ENCODE measurements at regions not wholly inside any gene's neighbourhood (a gene's known extent, or its start where the extent isn't known, plus 50 kb on each side); places are given as distances from the start of the nearest gene placed in this dataset.

DNA sequence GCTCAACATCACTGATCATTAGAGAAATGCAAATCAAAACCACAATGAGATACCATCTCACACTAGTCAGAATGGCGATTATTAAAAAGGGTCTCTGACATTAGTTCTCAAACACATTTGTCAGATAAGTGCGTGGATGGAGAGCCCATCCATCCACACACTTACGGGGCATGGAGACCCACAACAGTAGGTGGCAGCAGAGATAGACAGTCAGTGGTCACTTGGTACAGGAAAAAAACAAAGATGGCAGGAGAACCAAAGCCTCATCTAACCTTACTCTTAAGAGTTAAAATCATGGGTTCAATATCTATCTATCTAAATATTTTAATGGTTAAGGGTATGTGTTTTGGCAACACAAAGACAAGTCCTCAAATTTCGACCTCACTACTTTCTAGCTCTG is 1378.7 kb upstream of the C9orf72 start:
- Histone ChIP-seq H3K9me3 (ENCODE audit: insufficient read depth, low read depth, low read length) (no peaks in the 10 kb centered on the region), H3K79me2 (ENCODE audit: insufficient read depth, low read length) (no peaks in the 10 kb centered on the region), H3F3A (ENCODE audit: low read depth) (no peaks in the 10 kb centered on the region), H3K4me2 (ENCODE audit: low read depth, low read length, poor library complexity, severe bottlenecking) (no peak overlapping the region), H4K20me1 (ENCODE audit: insufficient read depth, low read length, poor library complexity, severe bottlenecking) (no peaks in the 10 kb centered on the region), H3K9me2 (replicated peaks; ENCODE audit: low read depth, low read length) (no peaks in the 10 kb centered on the region), H3K36me3 (ENCODE audit: insufficient read depth, low read length) (no peaks in the 10 kb centered on the region), H3K9ac (ENCODE audit: low read depth, low read length, poor library complexity, severe bottlenecking) (no peak overlapping the region), H3K4me3 (ENCODE audit: low read length, poor library complexity, severe bottlenecking) (no peak overlapping the region), H3K27me3 (ENCODE audit: insufficient read depth, low read length, poor library complexity, severe bottlenecking) (no peaks in the 10 kb centered on the region), H2AFZ (ENCODE audit: low read length) (no peak overlapping the region), H3K4me1 (ENCODE audit: insufficient read depth, low read length, poor library complexity, severe bottlenecking) (no peaks in the 10 kb centered on the region)
- TF ChIP-seq CTCF (conservative IDR thresholded peaks at IDR 0.05; ENCODE audit: low read length): peak; percentile 58
- TF ChIP-seq EZH2phosphoT487 (IDR thresholded peaks at IDR 0.05; ENCODE audit: borderline replicate concordance): no peak

DNA sequence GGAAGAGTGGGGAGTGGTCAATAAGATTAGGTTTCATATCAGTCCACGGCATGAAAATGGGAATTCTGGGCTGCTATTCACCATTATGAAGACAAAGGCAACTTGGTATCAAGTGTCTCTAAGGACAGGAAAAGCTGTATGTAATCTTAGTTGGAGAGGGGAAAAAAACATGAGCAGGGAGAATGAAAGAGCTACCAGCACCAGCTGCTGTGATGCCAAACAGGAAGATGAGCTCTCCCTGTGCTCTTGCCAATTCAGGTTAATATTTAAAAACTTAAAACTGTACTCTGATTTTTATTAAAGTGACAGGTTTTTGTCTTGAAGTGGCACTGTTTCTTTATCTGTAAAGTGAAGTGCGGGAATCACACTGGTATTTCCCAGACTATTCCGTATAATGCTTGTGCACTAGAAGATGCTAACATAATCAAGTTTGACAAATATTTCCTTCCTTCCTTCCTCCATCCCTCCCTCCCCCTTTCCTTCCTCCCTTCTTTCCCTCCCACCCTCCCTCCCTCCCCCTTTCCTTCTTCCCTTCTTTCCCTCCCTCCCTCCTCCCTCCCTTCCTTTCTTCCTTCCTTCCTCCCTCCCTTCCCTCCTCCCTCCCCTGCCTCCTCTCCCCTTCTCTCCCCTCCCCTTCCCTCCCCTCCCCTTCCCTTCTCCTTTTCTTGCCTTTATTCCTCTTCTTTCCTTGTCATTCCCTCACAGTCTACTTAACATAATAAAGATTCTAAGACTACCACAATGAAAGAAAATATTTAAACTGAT is 1383.0 kb upstream of the C9orf72 start:
- H3K9ac ChIP-seq (ENCODE audit: low read depth, low read length, poor library complexity, severe bottlenecking): no peak overlapping the region
- no peaks in the 10 kb centered on the region for H3K4me1 ChIP-seq (ENCODE audit: insufficient read depth, low read length, poor library complexity, severe bottlenecking)
- H3K79me2 ChIP-seq (ENCODE audit: insufficient read depth, low read length): no peaks in the 10 kb centered on the region
- H4K20me1 ChIP-seq (ENCODE audit: insufficient read depth, low read length, poor library complexity, severe bottlenecking): no peaks in the 10 kb centered on the region
- H3K27me3 ChIP-seq (ENCODE audit: insufficient read depth, low read length, poor library complexity, severe bottlenecking): no peaks in the 10 kb centered on the region
- H3K9me2 ChIP-seq (replicated peaks; ENCODE audit: low read depth, low read length): no peaks in the 10 kb centered on the region
- no peaks in the 10 kb centered on the region for H3K9me3 ChIP-seq (ENCODE audit: insufficient read depth, low read depth, low read length)
- no peak overlapping the region for H3K4me3 ChIP-seq (ENCODE audit: low read length, poor library complexity, severe bottlenecking)
- no peak overlapping the region for H2AFZ ChIP-seq (ENCODE audit: low read length)
- H3K4me2 ChIP-seq (ENCODE audit: low read depth, low read length, poor library complexity, severe bottlenecking): no peak overlapping the region
- H3K36me3 ChIP-seq (ENCODE audit: insufficient read depth, low read length): no peaks in the 10 kb centered on the region
- no peaks in the 10 kb centered on the region for H3F3A ChIP-seq (ENCODE audit: low read depth)
- TF ChIP-seq CTCF (conservative IDR thresholded peaks at IDR 0.05; ENCODE audit: low read length) (no peak), EZH2phosphoT487 (IDR thresholded peaks at IDR 0.05; ENCODE audit: borderline replicate concordance) (no peak)

DNA sequence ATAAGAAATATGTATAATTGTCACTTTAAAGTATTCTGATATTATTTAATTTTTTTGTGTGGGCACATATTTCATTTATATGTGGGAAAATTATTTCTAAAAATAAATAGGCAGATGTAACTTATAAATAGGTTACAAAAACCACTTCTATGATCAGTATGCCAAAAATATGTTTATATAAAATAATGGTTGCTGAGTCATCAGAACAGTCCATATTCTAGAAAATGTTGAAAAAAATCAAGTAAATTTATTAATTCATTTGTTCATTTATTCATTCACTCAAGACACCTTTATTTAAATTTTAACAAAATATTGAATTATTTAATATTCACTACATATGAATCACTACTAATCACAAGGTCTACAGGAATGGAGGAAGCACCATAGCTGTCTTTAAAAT is 1387.3 kb upstream of the C9orf72 start:
- H3K9me2 ChIP-seq (replicated peaks; ENCODE audit: low read depth, low read length): no peaks in the 10 kb centered on the region
- no peaks in the 10 kb centered on the region for H3K4me1 ChIP-seq (ENCODE audit: insufficient read depth, low read length, poor library complexity, severe bottlenecking)
- H3K4me3 ChIP-seq (ENCODE audit: low read length, poor library complexity, severe bottlenecking): no peak overlapping the region
- no peak overlapping the region for H3K9ac ChIP-seq (ENCODE audit: low read depth, low read length, poor library complexity, severe bottlenecking)
- no peak overlapping the region for H2AFZ ChIP-seq (ENCODE audit: low read length)
- no peaks in the 10 kb centered on the region for H3F3A ChIP-seq (ENCODE audit: low read depth)
- H4K20me1 ChIP-seq (ENCODE audit: insufficient read depth, low read length, poor library complexity, severe bottlenecking): no peaks in the 10 kb centered on the region
- no peak overlapping the region for H3K4me2 ChIP-seq (ENCODE audit: low read depth, low read length, poor library complexity, severe bottlenecking)
- H3K36me3 ChIP-seq (ENCODE audit: insufficient read depth, low read length): no peaks in the 10 kb centered on the region
- H3K27me3 ChIP-seq (ENCODE audit: insufficient read depth, low read length, poor library complexity, severe bottlenecking): no peaks in the 10 kb centered on the region
- TF ChIP-seq CTCF (conservative IDR thresholded peaks at IDR 0.05; ENCODE audit: low read length) (no peak), EZH2phosphoT487 (IDR thresholded peaks at IDR 0.05; ENCODE audit: borderline replicate concordance) (no peak)
- no peaks in the 10 kb centered on the region for H3K79me2 ChIP-seq (ENCODE audit: insufficient read depth, low read length)
- H3K9me3 ChIP-seq (ENCODE audit: insufficient read depth, low read depth, low read length): no peaks in the 10 kb centered on the region

Measured in Loucy (cell line).